GM12872 (cell line): ENCODE measurements at regions not wholly inside any gene's neighbourhood (a gene's known extent, or its start where the extent isn't known, plus 50 kb on each side); places are given as distances from the start of the nearest gene placed in this dataset.

Source experiments
- CTCF ChIP-seq: IDR thresholded peaks from 3 replicates; pipeline ENCODE4 v1.5.1; 2011; ENCODE audit warnings: low read depth, mild to moderate bottlenecking, low read length, moderate library complexity; ENCODE audit not compliant: insufficient read depth

- no peak for TF ChIP-seq CTCF
Observed at GRCh38 chr14:65329911-65330310, 82.6 kb upstream of the FUT8 start.

DNA sequence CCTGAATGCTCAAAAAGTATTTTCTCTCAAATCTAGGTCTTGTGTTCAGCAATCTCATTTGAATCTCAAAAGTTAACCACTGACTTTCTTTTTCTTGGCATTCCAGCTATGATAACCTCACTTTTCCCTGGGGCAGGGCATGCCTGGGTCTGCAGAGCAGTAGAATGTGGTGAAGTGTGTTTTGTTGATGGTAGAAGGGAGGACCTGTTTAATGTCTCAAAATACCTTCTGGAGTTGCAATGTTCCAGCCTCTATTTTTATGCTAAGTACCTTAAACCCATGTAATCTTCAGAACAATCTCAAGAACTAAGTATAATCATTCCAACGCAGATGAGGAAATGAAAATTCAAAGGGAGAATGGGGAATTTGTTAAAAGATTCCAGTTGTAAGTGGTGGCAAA, 82.1 kb upstream of the FUT8 start:
- TF ChIP-seq CTCF, result no peak

GRCh38 chr14:65331652-65332051, 80.9 kb upstream of the FUT8 start:
- TF ChIP-seq CTCF, result no peak

GRCh38 chr14:65332141-65332871, 80.2 kb upstream of the FUT8 start:
- TF ChIP-seq CTCF, result no peak

- no peak for TF ChIP-seq CTCF
Observed at GRCh38 chr14:65333943-65334687, 78.4 kb upstream of the FUT8 start.

- no peak for TF ChIP-seq CTCF
Observed at GRCh38 chr14:65334765-65335410, 77.6 kb upstream of the FUT8 start.

- no peak for TF ChIP-seq CTCF
Observed at GRCh38 chr14:65335411-65335947, 77.1 kb upstream of the FUT8 start.
